ENCODE measurements at regions not wholly inside any gene's neighbourhood (a gene's known extent, or its start where the extent isn't known, plus 50 kb on each side); places are given as distances from the start of the nearest gene placed in this dataset.
"Not testable (repeated sequence)": the region's sequence is repeated elsewhere in the genome, so short reads cannot be mapped to it uniquely, and the experiment has no call there.

DNA sequence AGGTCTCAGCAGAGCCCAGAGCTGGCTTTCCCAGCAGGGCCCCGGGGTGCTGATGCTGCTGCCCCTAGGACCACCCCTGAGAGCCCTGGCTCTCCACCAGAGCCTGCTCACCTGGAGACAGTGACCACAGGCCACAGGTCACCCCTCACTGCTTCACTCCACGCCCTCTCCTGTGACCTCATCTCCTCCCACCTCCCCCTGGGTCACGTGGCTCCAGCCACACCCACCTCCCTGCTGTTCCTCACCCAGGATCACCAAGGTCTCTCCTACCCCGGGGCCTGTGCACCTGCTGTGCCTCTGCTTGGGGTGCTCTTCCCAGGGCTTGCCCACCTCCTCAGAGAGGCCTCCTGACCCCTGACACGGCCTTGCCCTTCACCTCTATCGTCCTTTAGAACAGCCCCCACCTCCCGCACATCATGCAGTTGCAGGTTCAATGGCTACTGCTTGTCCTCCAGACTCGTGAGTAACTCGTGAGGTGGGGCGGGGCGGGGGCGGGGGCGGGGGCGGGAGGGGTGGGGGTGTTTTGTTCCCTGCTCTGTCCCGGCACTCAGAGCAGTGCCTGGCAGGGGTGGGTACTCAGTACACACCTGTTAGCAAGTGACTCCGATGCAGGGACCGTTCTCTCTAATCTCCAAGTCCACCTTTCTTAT, 468.0 kb downstream of the PREX1 start:
- Histone ChIP-seq H3K9me2 (replicated peaks; ENCODE audit: control insufficient read depth, low read length) (no peaks in the 10 kb centered on the region), H3K27me3 (ENCODE audit: control insufficient read depth, low read length) (peaks cover 5% of the 10 kb centered on the region), H3F3A (ENCODE audit: control insufficient read depth, insufficient read depth) (no peaks in the 10 kb centered on the region), H3K4me3 (ENCODE audit: low read length) (no peak overlapping the region), H3K4me1 (ENCODE audit: control insufficient read depth, low read length) (0 out of 2 replicates have a peak, but pooled peaks cover 2% of the 10 kb centered on the region), H3K4me2 (ENCODE audit: low read length) (no peak overlapping the region), H3K79me2 (ENCODE audit: control insufficient read depth, low read length) (no peaks in the 10 kb centered on the region), H3K27ac (ENCODE audit: low read depth, low read length) (no peak overlapping the region), H3K9me3 (ENCODE audit: control insufficient read depth, insufficient read depth, low read length) (no peaks in the 10 kb centered on the region), H4K20me1 (ENCODE audit: control insufficient read depth, insufficient read depth, low read depth, low read length) (no peaks in the 10 kb centered on the region), H3K36me3 (ENCODE audit: control insufficient read depth, low read length) (no peaks in the 10 kb centered on the region)
- TF ChIP-seq, protein P1, sequence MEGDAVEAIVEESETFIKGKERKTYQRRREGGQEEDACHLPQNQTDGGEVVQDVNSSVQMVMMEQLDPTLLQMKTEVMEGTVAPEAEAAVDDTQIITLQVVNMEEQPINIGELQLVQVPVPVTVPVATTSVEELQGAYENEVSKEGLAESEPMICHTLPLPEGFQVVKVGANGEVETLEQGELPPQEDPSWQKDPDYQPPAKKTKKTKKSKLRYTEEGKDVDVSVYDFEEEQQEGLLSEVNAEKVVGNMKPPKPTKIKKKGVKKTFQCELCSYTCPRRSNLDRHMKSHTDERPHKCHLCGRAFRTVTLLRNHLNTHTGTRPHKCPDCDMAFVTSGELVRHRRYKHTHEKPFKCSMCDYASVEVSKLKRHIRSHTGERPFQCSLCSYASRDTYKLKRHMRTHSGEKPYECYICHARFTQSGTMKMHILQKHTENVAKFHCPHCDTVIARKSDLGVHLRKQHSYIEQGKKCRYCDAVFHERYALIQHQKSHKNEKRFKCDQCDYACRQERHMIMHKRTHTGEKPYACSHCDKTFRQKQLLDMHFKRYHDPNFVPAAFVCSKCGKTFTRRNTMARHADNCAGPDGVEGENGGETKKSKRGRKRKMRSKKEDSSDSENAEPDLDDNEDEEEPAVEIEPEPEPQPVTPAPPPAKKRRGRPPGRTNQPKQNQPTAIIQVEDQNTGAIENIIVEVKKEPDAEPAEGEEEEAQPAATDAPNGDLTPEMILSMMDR (IDR thresholded peaks at IDR 0.05; ENCODE audit: low read depth, low read length, poor library complexity, severe bottlenecking) = no peak
- TF ChIP-seq EZH2phosphoT487 (IDR thresholded peaks at IDR 0.05; ENCODE audit: borderline replicate concordance, low read length) = no peak

DNA sequence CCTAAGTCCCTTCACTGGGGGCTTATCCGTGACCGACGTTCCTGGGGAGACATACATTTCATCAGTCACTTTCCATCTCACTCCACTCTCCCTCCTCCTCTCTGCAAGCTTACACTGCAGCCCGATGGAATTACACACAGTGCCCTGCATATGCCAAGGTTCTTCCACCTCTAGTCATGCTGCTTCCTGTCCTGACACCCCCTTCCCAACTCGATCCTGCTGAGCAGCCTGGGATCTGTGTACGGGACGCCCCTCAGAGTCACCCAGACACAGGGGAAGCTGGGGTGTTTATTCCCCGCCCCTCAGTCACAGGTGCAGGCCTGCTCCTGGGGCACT, 468.8 kb downstream of the PREX1 start:
- H3K4me3 ChIP-seq (ENCODE audit: low read length); H3K36me3 ChIP-seq (ENCODE audit: control insufficient read depth, low read length); H3F3A ChIP-seq (ENCODE audit: control insufficient read depth, insufficient read depth); H3K4me2 ChIP-seq (ENCODE audit: low read length); H4K20me1 ChIP-seq (ENCODE audit: control insufficient read depth, insufficient read depth, low read depth, low read length); H3K27me3 ChIP-seq (ENCODE audit: control insufficient read depth, low read length); H3K9me3 ChIP-seq (ENCODE audit: control insufficient read depth, insufficient read depth, low read length); H3K79me2 ChIP-seq (ENCODE audit: control insufficient read depth, low read length); H3K9me2 ChIP-seq (replicated peaks; ENCODE audit: control insufficient read depth, low read length); H3K27ac ChIP-seq (ENCODE audit: low read depth, low read length); H3K4me1 ChIP-seq (ENCODE audit: control insufficient read depth, low read length): not testable (repeated sequence)

DNA sequence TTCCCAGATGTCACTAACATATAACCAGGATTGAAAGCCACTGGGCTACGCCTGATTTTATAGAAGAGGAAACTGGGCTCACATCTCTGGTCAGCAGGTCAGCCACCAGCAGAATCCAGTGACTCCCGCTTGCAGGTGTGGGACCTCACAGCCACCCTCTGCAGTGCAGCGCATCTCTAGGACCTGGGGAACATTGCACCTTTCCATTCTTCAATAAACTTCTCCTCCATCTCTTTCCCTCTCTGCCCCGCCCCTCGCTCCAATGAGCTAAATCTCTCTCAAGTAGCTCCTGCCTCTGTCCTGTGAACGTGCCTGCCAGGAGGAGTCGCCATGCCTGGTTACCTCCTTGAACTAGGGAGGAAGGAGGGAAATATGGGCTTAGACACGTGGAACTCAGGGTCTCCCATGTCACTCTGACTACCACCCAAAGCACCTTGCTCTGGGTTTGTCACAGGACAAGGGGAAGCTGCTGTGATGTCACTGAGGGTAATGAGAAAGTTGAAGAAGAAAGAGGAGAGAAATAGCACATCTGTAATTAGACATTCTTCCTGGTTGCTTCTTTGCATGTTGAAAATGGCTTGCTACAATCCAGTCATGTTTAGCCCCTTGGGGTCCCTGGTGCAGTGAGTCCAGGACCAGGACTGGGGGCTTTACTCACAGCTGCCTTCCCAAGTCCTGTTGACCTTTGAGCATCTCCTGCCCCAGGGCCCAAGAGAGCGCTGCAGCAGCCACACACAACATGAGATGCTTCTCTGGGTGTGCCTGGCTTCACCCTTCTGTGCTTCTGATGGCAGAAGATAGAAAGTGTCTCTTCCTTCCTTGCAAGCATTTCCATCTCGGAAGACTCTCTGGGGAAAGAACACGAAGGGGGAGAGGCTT, 469.4 kb downstream of the PREX1 start:
- Histone ChIP-seq H3K27me3 (ENCODE audit: control insufficient read depth, low read length) (peaks cover 3% of the 10 kb centered on the region; the same call in 1 of the 2 replicates), H3K79me2 (ENCODE audit: control insufficient read depth, low read length) (no peaks in the 10 kb centered on the region), H3K9me2 (replicated peaks; ENCODE audit: control insufficient read depth, low read length) (no peaks in the 10 kb centered on the region), H3K4me2 (ENCODE audit: low read length) (no peak overlapping the region), H4K20me1 (ENCODE audit: control insufficient read depth, insufficient read depth, low read depth, low read length) (no peaks in the 10 kb centered on the region), H3K27ac (ENCODE audit: low read depth, low read length) (no peak overlapping the region), H3K4me3 (ENCODE audit: low read length) (no peak overlapping the region), H3F3A (ENCODE audit: control insufficient read depth, insufficient read depth) (no peaks in the 10 kb centered on the region), H3K4me1 (ENCODE audit: control insufficient read depth, low read length) (0 out of 2 replicates have a peak, but pooled peaks cover 2% of the 10 kb centered on the region), H3K9me3 (ENCODE audit: control insufficient read depth, insufficient read depth, low read length) (no peaks in the 10 kb centered on the region), H3K36me3 (ENCODE audit: control insufficient read depth, low read length) (no peaks in the 10 kb centered on the region)
- TF ChIP-seq, protein P1 (IDR thresholded peaks at IDR 0.05; ENCODE audit: low read depth, low read length, poor library complexity, severe bottlenecking) = no peak
- no peak for TF ChIP-seq EZH2phosphoT487 (IDR thresholded peaks at IDR 0.05; ENCODE audit: borderline replicate concordance, low read length)

DNA sequence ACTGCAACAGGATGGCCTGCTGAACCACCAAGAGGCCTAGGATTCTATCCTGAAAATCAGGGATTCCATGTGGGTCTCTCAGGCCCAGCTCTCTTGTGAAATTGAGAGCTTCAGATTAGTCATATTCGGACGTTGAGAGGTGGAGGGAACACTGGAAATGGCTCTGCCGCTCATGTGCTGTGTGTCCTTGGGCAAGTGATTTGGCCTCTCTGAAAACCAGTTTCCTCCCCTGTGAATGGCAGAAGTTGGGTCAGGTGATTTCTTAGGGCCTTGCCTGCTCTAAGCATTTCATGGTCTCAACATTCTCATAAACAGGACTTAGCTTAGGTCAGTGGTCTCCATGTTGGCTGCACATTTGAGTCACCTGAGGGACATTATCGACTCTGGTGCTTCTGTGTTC, 470.1 kb downstream of the PREX1 start:
- H3K27ac ChIP-seq (ENCODE audit: low read depth, low read length) = no peak overlapping the region
- H3F3A ChIP-seq (ENCODE audit: control insufficient read depth, insufficient read depth) = no peaks in the 10 kb centered on the region
- H3K9me2 ChIP-seq (replicated peaks; ENCODE audit: control insufficient read depth, low read length) = no peaks in the 10 kb centered on the region
- no peaks in the 10 kb centered on the region for H3K9me3 ChIP-seq (ENCODE audit: control insufficient read depth, insufficient read depth, low read length)
- no peaks in the 10 kb centered on the region for H4K20me1 ChIP-seq (ENCODE audit: control insufficient read depth, insufficient read depth, low read depth, low read length)
- peaks cover 3% of the 10 kb centered on the region; the same call in 1 of the 2 replicates for H3K27me3 ChIP-seq (ENCODE audit: control insufficient read depth, low read length)
- H3K36me3 ChIP-seq (ENCODE audit: control insufficient read depth, low read length) = no peaks in the 10 kb centered on the region
- TF ChIP-seq, protein P1 (IDR thresholded peaks at IDR 0.05; ENCODE audit: low read depth, low read length, poor library complexity, severe bottlenecking) = no peak
- no peak for TF ChIP-seq EZH2phosphoT487 (IDR thresholded peaks at IDR 0.05; ENCODE audit: borderline replicate concordance, low read length)
- no peak overlapping the region for H3K4me3 ChIP-seq (ENCODE audit: low read length)
- H3K4me2 ChIP-seq (ENCODE audit: low read length) = no peak overlapping the region
- no peaks in the 10 kb centered on the region for H3K79me2 ChIP-seq (ENCODE audit: control insufficient read depth, low read length)
- 0 out of 2 replicates have a peak, but pooled peaks cover 2% of the 10 kb centered on the region for H3K4me1 ChIP-seq (ENCODE audit: control insufficient read depth, low read length)
